ENCODE measurements at regions not wholly inside any gene's neighbourhood (a gene's known extent, or its start where the extent isn't known, plus 50 kb on each side); places are given as distances from the start of the nearest gene placed in this dataset.

DNA sequence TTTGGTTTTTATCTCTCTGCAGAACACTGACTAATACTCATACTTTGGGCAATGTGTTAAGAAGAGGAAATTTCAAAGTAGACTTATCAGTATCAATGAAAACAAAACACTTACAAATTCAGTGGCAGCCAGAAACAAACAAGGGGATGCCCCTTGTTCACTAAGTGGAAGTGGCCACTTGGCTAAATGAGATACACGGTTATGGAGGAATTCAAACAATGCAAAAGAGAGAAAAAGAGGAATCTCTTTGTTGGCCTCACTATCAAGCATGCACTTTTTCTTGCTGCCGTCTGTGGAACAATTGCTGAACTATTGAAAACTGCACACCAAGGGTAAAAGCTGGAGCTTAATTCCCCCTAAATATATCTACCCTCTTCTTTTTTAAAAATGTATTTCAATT lies 2044.9 kb upstream of the CDH6 start:
- H3K27me3 ChIP-seq (ENCODE audit: low read depth, low read length) = no peaks in the 10 kb centered on the region
- no peaks in the 10 kb centered on the region for H3K36me3 ChIP-seq (replicated peaks; ENCODE audit: low read depth, low read length)
- H3K4me3 ChIP-seq (ENCODE audit: low read length) = no peak overlapping the region
- H3K4me1 ChIP-seq (ENCODE audit: low read length) = peaks cover 5% of the 10 kb centered on the region
- H4K20me1 ChIP-seq (ENCODE audit: insufficient read depth, low read length) = no peaks in the 10 kb centered on the region
- H3K27ac ChIP-seq (ENCODE audit: low read length) = no peak overlapping the region
- no peak overlapping the region for H2AFZ ChIP-seq (ENCODE audit: low read depth, low read length)
- no peaks in the 10 kb centered on the region for H3K9me3 ChIP-seq (ENCODE audit: insufficient read depth, low read length)
- no peak overlapping the region for H3K4me2 ChIP-seq (ENCODE audit: low read length)
- H3K9ac ChIP-seq (ENCODE audit: low read length) = no peak overlapping the region
- no peak for TF ChIP-seq EZH2phosphoT487 (IDR thresholded peaks at IDR 0.05; ENCODE audit: low read depth)
- TF ChIP-seq, protein P1, sequence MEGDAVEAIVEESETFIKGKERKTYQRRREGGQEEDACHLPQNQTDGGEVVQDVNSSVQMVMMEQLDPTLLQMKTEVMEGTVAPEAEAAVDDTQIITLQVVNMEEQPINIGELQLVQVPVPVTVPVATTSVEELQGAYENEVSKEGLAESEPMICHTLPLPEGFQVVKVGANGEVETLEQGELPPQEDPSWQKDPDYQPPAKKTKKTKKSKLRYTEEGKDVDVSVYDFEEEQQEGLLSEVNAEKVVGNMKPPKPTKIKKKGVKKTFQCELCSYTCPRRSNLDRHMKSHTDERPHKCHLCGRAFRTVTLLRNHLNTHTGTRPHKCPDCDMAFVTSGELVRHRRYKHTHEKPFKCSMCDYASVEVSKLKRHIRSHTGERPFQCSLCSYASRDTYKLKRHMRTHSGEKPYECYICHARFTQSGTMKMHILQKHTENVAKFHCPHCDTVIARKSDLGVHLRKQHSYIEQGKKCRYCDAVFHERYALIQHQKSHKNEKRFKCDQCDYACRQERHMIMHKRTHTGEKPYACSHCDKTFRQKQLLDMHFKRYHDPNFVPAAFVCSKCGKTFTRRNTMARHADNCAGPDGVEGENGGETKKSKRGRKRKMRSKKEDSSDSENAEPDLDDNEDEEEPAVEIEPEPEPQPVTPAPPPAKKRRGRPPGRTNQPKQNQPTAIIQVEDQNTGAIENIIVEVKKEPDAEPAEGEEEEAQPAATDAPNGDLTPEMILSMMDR (IDR thresholded peaks at IDR 0.05; ENCODE audit: low read depth, low read length) = no peak
- no peaks in the 10 kb centered on the region for H3K79me2 ChIP-seq (ENCODE audit: low read length)

DNA sequence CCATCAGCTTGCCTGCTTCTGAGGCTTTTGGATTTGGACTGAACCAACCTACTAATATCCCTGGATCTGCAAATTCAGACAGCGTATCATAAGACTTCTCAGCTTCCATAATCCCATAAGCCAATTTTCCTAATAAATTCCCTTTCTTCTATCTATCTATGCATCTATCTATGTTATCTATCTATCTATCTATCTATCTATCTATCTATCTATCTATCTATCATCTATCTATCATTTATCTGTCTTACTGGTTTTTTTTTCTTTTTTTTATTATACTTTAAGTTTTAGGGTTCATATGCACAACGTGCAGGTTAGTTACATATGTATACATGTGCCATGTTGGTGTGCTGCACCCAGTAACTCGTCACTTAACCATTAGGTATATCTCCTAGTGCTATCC lies 2045.4 kb upstream of the CDH6 start:
- H3K27me3 ChIP-seq (ENCODE audit: low read depth, low read length) = no peaks in the 10 kb centered on the region
- no peak for TF ChIP-seq EZH2phosphoT487 (IDR thresholded peaks at IDR 0.05; ENCODE audit: low read depth)
- TF ChIP-seq, protein P1 (IDR thresholded peaks at IDR 0.05; ENCODE audit: low read depth, low read length) = no peak
- no peak overlapping the region for H3K4me2 ChIP-seq (ENCODE audit: low read length)
- no peak overlapping the region for H3K4me3 ChIP-seq (ENCODE audit: low read length)
- no peak overlapping the region for H3K9ac ChIP-seq (ENCODE audit: low read length)
- no peak overlapping the region for H3K27ac ChIP-seq (ENCODE audit: low read length)
- no peaks in the 10 kb centered on the region for H3K9me3 ChIP-seq (ENCODE audit: insufficient read depth, low read length)
- no peaks in the 10 kb centered on the region for H3K36me3 ChIP-seq (replicated peaks; ENCODE audit: low read depth, low read length)
- no peaks in the 10 kb centered on the region for H4K20me1 ChIP-seq (ENCODE audit: insufficient read depth, low read length)
- no peaks in the 10 kb centered on the region for H3K79me2 ChIP-seq (ENCODE audit: low read length)
- no peak overlapping the region for H2AFZ ChIP-seq (ENCODE audit: low read depth, low read length)
- peaks cover 5% of the 10 kb centered on the region for H3K4me1 ChIP-seq (ENCODE audit: low read length)

DNA sequence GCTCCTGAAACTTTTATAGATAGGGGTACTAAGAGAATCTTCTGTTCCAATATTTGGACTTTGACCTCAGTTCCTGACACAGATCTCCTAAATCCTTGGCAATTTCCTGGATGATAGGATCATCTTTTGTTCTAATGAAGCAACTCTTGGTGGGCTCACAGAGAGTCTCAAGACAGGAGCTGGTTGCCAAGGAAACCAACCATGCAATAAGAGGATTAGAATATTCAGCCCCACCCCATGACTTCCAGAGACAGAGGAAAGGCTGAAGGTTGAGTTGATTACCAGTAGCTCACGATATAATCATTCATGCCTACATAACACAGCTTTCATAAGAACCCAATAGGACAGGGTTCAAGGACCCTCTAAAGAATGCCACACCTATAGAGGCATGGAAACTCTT lies 2050.2 kb upstream of the CDH6 start:
- no peaks in the 10 kb centered on the region for H3K9me3 ChIP-seq (ENCODE audit: insufficient read depth, low read length)
- TF ChIP-seq EZH2phosphoT487 (IDR thresholded peaks at IDR 0.05; ENCODE audit: low read depth) = no peak
- TF ChIP-seq, protein P1 (IDR thresholded peaks at IDR 0.05; ENCODE audit: low read depth, low read length) = no peak
- H3K27ac ChIP-seq (ENCODE audit: low read length) = no peak overlapping the region
- no peak overlapping the region for H3K4me3 ChIP-seq (ENCODE audit: low read length)
- H3K4me1 ChIP-seq (ENCODE audit: low read length) = peaks cover 5% of the 10 kb centered on the region
- no peaks in the 10 kb centered on the region for H3K79me2 ChIP-seq (ENCODE audit: low read length)
- H3K9ac ChIP-seq (ENCODE audit: low read length) = no peak overlapping the region
- H4K20me1 ChIP-seq (ENCODE audit: insufficient read depth, low read length) = no peaks in the 10 kb centered on the region
- no peak overlapping the region for H3K4me2 ChIP-seq (ENCODE audit: low read length)
- H2AFZ ChIP-seq (ENCODE audit: low read depth, low read length) = no peak overlapping the region
- H3K27me3 ChIP-seq (ENCODE audit: low read depth, low read length) = no peaks in the 10 kb centered on the region
- H3K36me3 ChIP-seq (replicated peaks; ENCODE audit: low read depth, low read length) = no peaks in the 10 kb centered on the region

DNA sequence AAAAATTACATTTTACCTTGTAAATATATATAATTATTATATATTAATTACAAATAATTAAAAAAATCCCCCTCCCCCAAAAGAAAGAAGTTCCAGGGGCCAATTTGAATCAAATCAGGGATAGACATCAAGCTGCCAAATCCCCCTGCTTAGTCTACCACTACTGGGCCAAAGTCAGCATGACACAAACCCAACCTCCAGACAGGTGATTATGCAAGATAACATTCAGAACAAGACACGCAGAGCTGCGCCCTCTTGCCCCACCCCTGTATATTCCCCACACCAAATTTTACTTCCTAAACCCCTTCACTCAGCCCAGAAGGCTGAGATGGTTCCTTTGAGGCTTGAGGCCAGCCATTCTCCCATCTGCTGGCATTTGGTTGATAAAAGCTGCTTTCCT lies 2059.1 kb upstream of the CDH6 start:
- no peak overlapping the region for H3K4me3 ChIP-seq (ENCODE audit: low read length)
- TF ChIP-seq, protein P1 (IDR thresholded peaks at IDR 0.05; ENCODE audit: low read depth, low read length) = no peak
- no peak for TF ChIP-seq EZH2phosphoT487 (IDR thresholded peaks at IDR 0.05; ENCODE audit: low read depth)
- no peak overlapping the region for H2AFZ ChIP-seq (ENCODE audit: low read depth, low read length)
- H3K4me2 ChIP-seq (ENCODE audit: low read length) = no peak overlapping the region
- no peaks in the 10 kb centered on the region for H3K79me2 ChIP-seq (ENCODE audit: low read length)
- H3K4me1 ChIP-seq (ENCODE audit: low read length) = peaks cover 12% of the 10 kb centered on the region
- H4K20me1 ChIP-seq (ENCODE audit: insufficient read depth, low read length) = no peaks in the 10 kb centered on the region
- H3K27ac ChIP-seq (ENCODE audit: low read length) = no peak overlapping the region
- H3K9ac ChIP-seq (ENCODE audit: low read length) = no peak overlapping the region
- H3K36me3 ChIP-seq (replicated peaks; ENCODE audit: low read depth, low read length) = no peaks in the 10 kb centered on the region
- H3K27me3 ChIP-seq (ENCODE audit: low read depth, low read length) = no peaks in the 10 kb centered on the region
- no peaks in the 10 kb centered on the region for H3K9me3 ChIP-seq (ENCODE audit: insufficient read depth, low read length)

Data from OCI-LY3 (cell line).